GM23338 (cell line): ENCODE measurements at regions not wholly inside any gene's neighbourhood (a gene's known extent, or its start where the extent isn't known, plus 50 kb on each side); places are given as distances from the start of the nearest gene placed in this dataset.

ENCODE experiments used
- ATAC-seq: fragments of 200-7000 bp; cut with Tn5 transposase; 3 replicates; pipeline ENCODE4 v1.9.1; 2020
- DNase-seq: peaks from one replicate; pipeline ENCODE4 v3.0.0-alpha.2; 2015; ENCODE audit warnings: low spot score
- H2AFZ ChIP-seq: fragments of 200-600 bp; sonication (generic); 2 replicates; pipeline ENCODE4 v1.8.0; 2016; ENCODE audit warnings: antibody characterized with exemption, mild to moderate bottlenecking, moderate library complexity
- H3F3A ChIP-seq: fragments of 200-600 bp; sonication (generic); replicated peaks from 2 replicates; pipeline ENCODE4 v1.8.0; 2017; ENCODE audit warnings: antibody characterized with exemption, mixed run types, low read depth
- H3K27ac ChIP-seq: fragments of 200-600 bp; sonication (generic); 2 replicates; pipeline ENCODE4 v1.6.1; 2016; ENCODE audit warnings: low read depth
- H3K27me3 ChIP-seq: fragments of 200-600 bp; sonication (generic); 2 replicates; pipeline ENCODE4 v1.8.0; 2016; ENCODE audit warnings: mild to moderate bottlenecking, mixed run types, moderate library complexity; ENCODE audit not compliant: insufficient read depth
- H3K36me3 ChIP-seq: fragments of 200-600 bp; sonication (generic); 2 replicates; pipeline ENCODE4 v1.8.0; 2016; ENCODE audit warnings: mild to moderate bottlenecking; ENCODE audit not compliant: insufficient read depth
- H3K4me1 ChIP-seq: fragments of 200-600 bp; sonication (generic); 2 replicates; pipeline ENCODE4 v1.8.0; 2016; ENCODE audit warnings: mild to moderate bottlenecking, moderate library complexity; ENCODE audit not compliant: insufficient read depth
- H3K4me2 ChIP-seq: fragments of 200-600 bp; sonication (generic); 2 replicates; pipeline ENCODE4 v1.7.1; 2017; ENCODE audit warnings: mixed run types
- H3K4me3 ChIP-seq: fragments of 200-600 bp; sonication (generic); 2 replicates; pipeline ENCODE4 v1.6.1; 2016; ENCODE audit warnings: mixed run types
- H3K79me2 ChIP-seq: fragments of 200-600 bp; sonication (generic); replicated peaks from 2 replicates; pipeline ENCODE4 v1.8.0; 2017; ENCODE audit warnings: mild to moderate bottlenecking; ENCODE audit not compliant: insufficient read depth
- H3K9me2 ChIP-seq: fragments of 200-600 bp; sonication (generic); 2 replicates; pipeline ENCODE4 v1.8.0; 2017; ENCODE audit not compliant: insufficient read depth
- H4K20me1 ChIP-seq: fragments of 200-600 bp; sonication (generic); replicated peaks from 2 replicates; pipeline ENCODE4 v1.8.0; 2017; ENCODE audit warnings: mild to moderate bottlenecking; ENCODE audit not compliant: insufficient read depth
- H3K27ac Mint-ChIP-seq: 2 replicates; pipeline ENCODE4 v1.8.0; 2020; ENCODE audit warnings: inconsistent platforms, mild to moderate bottlenecking, moderate library complexity, mixed read lengths
- H3K27me3 Mint-ChIP-seq: 3 replicates; pipeline ENCODE4 v1.8.0; 2022; ENCODE audit warnings: low read depth, mild to moderate bottlenecking, moderate library complexity, mixed read lengths, inconsistent platforms; ENCODE audit not compliant: insufficient read depth, poor library complexity
- H3K36me3 Mint-ChIP-seq: 3 replicates; pipeline ENCODE4 v1.8.0; 2021; ENCODE audit warnings: low read depth, mild to moderate bottlenecking, inconsistent platforms, moderate library complexity, mixed read lengths
- H3K4me1 Mint-ChIP-seq: 3 replicates; pipeline ENCODE4 v1.8.0; 2020; ENCODE audit warnings: mild to moderate bottlenecking, inconsistent platforms, mixed read lengths
- H3K4me3 Mint-ChIP-seq: 3 replicates; pipeline ENCODE4 v1.8.0; 2021; ENCODE audit warnings: moderate library complexity, mild to moderate bottlenecking, inconsistent platforms, mixed read lengths
- H3K9me3 Mint-ChIP-seq: 3 replicates; pipeline ENCODE4 v1.8.0; 2020; ENCODE audit warnings: moderate library complexity, mild to moderate bottlenecking, inconsistent platforms, mixed read lengths
- CREB1 ChIP-seq: fragments of 250-450 bp; sonication (Bioruptor Pico); IDR thresholded peaks from 2 replicates; pipeline ENCODE4 v1.5.0; 2020; ENCODE audit warnings: low read depth, mild to moderate bottlenecking, moderate library complexity
- ETS1 ChIP-seq: IDR thresholded peaks from 2 replicates; pipeline ENCODE4 v1.6.1; 2016; ENCODE audit warnings: antibody characterized with exemption
- EZH2 ChIP-seq: fragments of 200-600 bp; sonication (generic); IDR thresholded peaks from one replicate; pipeline ENCODE4 v1.8.0; 2017; ENCODE audit warnings: antibody characterized with exemption, mild to moderate bottlenecking, low read depth; ENCODE audit not compliant: unreplicated experiment
- EZH2phosphoT487 ChIP-seq: fragments of 200-600 bp; sonication (generic); IDR thresholded peaks from one replicate; pipeline ENCODE4 v1.8.1; 2018; ENCODE audit warnings: antibody characterized with exemption; ENCODE audit not compliant: unreplicated experiment
- JUNB ChIP-seq: IDR thresholded peaks from one replicate; pipeline ENCODE4 v1.6.1; 2016; ENCODE audit warnings: antibody characterized with exemption; ENCODE audit not compliant: unreplicated experiment
- NANOG ChIP-seq: IDR thresholded peaks from 2 replicates; pipeline ENCODE4 v1.6.1; 2016; ENCODE audit warnings: antibody characterized with exemption, borderline replicate concordance
- POLR2AphosphoS5 ChIP-seq: IDR thresholded peaks from 2 replicates; pipeline ENCODE4 v1.6.1; 2016; ENCODE audit warnings: antibody characterized with exemption, low read depth
- REST ChIP-seq: IDR thresholded peaks from one replicate; pipeline ENCODE4 v1.6.1; 2018; ENCODE audit warnings: antibody characterized with exemption; ENCODE audit not compliant: unreplicated experiment
- STAT1 ChIP-seq: IDR thresholded peaks from one replicate; pipeline ENCODE4 v1.6.1; 2016; ENCODE audit warnings: antibody characterized with exemption; ENCODE audit not compliant: unreplicated experiment
- ZNF114 ChIP-seq: fragments of 250-450 bp; sonication (Bioruptor Pico); IDR thresholded peaks from 2 replicates; pipeline ENCODE4 v1.5.0; 2020; ENCODE audit warnings: mild to moderate bottlenecking, moderate library complexity
- ZNF331 ChIP-seq: fragments of 250-450 bp; sonication (Bioruptor Pico); IDR thresholded peaks from 2 replicates; pipeline ENCODE4 v1.5.0; 2020; ENCODE audit warnings: low read depth, mild to moderate bottlenecking, moderate library complexity
- TF ChIP-seq, protein P1 (sequence below): fragments of 250-450 bp; sonication (Bioruptor Pico); IDR thresholded peaks from 2 replicates; pipeline ENCODE4 v1.5.0; 2020; ENCODE audit warnings: mild to moderate bottlenecking, moderate library complexity
- TF ChIP-seq, protein P2 (sequence below), 2 experiments: fragments of 200-600 bp in 1 of 2; sonication (generic) in 1 of 2; conservative IDR thresholded peaks; 2 replicates each; pipeline versions ENCODE4 v1.5.1 to v1.6.1; 2016 to 2017; ENCODE audit warnings: antibody characterized with exemption in 2 of 2, low read depth in 2 of 2, mild to moderate bottlenecking in 2 of 2, moderate library complexity in 1 of 2

GRCh38 chr5:93674138-93674537 lies 67.3 kb downstream of the POU5F2 start:
- ATAC-seq (no peak), DNase-seq (no peak)
- H3K9me2 ChIP-seq: no peaks in the 10 kb centered on the region
- no peaks in the 10 kb centered on the region for H3K79me2 ChIP-seq
- TF ChIP-seq ETS1: no peak
- no peak for TF ChIP-seq EZH2
- TF ChIP-seq STAT1: no peak
- TF ChIP-seq EZH2phosphoT487: no peak
- no peak for TF ChIP-seq POLR2AphosphoS5
- TF ChIP-seq JUNB: no peak
- no peak for TF ChIP-seq NANOG
- TF ChIP-seq CREB1: no peak
- TF ChIP-seq, protein P1, sequence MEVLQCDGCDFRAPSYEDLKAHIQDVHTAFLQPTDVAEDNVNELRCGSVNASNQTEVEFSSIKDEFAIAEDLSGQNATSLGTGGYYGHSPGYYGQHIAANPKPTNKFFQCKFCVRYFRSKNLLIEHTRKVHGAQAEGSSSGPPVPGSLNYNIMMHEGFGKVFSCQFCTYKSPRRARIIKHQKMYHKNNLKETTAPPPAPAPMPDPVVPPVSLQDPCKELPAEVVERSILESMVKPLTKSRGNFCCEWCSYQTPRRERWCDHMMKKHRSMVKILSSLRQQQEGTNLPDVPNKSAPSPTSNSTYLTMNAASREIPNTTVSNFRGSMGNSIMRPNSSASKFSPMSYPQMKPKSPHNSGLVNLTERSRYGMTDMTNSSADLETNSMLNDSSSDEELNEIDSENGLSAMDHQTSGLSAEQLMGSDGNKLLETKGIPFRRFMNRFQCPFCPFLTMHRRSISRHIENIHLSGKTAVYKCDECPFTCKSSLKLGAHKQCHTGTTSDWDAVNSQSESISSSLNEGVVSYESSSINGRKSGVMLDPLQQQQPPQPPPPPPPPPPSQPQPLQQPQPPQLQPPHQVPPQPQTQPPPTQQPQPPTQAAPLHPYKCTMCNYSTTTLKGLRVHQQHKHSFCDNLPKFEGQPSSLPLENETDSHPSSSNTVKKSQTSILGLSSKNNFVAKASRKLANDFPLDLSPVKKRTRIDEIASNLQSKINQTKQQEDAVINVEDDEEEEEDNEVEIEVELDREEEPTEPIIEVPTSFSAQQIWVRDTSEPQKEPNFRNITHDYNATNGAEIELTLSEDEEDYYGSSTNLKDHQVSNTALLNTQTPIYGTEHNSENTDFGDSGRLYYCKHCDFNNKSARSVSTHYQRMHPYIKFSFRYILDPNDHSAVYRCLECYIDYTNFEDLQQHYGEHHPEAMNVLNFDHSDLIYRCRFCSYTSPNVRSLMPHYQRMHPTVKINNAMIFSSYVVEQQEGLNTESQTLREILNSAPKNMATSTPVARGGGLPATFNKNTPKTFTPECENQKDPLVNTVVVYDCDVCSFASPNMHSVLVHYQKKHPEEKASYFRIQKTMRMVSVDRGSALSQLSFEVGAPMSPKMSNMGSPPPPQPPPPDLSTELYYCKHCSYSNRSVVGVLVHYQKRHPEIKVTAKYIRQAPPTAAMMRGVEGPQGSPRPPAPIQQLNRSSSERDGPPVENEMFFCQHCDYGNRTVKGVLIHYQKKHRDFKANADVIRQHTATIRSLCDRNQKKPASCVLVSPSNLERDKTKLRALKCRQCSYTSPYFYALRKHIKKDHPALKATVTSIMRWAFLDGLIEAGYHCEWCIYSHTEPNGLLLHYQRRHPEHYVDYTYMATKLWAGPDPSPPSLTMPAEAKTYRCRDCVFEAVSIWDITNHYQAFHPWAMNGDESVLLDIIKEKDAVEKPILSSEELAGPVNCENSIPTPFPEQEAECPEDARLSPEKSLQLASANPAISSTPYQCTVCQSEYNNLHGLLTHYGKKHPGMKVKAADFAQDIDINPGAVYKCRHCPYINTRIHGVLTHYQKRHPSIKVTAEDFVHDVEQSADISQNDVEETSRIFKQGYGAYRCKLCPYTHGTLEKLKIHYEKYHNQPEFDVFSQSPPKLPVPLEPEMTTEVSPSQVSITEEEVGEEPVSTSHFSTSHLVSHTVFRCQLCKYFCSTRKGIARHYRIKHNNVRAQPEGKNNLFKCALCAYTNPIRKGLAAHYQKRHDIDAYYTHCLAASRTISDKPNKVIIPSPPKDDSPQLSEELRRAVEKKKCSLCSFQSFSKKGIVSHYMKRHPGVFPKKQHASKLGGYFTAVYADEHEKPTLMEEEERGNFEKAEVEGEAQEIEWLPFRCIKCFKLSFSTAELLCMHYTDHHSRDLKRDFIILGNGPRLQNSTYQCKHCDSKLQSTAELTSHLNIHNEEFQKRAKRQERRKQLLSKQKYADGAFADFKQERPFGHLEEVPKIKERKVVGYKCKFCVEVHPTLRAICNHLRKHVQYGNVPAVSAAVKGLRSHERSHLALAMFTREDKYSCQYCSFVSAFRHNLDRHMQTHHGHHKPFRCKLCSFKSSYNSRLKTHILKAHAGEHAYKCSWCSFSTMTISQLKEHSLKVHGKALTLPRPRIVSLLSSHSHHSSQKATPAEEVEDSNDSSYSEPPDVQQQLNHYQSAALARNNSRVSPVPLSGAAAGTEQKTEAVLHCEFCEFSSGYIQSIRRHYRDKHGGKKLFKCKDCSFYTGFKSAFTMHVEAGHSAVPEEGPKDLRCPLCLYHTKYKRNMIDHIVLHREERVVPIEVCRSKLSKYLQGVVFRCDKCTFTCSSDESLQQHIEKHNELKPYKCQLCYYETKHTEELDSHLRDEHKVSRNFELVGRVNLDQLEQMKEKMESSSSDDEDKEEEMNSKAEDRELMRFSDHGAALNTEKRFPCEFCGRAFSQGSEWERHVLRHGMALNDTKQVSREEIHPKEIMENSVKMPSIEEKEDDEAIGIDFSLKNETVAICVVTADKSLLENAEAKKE (CRISPR knock-in tag): no peak
- TF ChIP-seq, protein P2, sequence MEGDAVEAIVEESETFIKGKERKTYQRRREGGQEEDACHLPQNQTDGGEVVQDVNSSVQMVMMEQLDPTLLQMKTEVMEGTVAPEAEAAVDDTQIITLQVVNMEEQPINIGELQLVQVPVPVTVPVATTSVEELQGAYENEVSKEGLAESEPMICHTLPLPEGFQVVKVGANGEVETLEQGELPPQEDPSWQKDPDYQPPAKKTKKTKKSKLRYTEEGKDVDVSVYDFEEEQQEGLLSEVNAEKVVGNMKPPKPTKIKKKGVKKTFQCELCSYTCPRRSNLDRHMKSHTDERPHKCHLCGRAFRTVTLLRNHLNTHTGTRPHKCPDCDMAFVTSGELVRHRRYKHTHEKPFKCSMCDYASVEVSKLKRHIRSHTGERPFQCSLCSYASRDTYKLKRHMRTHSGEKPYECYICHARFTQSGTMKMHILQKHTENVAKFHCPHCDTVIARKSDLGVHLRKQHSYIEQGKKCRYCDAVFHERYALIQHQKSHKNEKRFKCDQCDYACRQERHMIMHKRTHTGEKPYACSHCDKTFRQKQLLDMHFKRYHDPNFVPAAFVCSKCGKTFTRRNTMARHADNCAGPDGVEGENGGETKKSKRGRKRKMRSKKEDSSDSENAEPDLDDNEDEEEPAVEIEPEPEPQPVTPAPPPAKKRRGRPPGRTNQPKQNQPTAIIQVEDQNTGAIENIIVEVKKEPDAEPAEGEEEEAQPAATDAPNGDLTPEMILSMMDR (conservative IDR thresholded peaks at IDR 0.05; ENCODE audit: low read depth in 2 of 2): no peak
- TF ChIP-seq ZNF331 (CRISPR knock-in tag): no peak
- no peak for TF ChIP-seq REST
- TF ChIP-seq ZNF114: no peak
- no peaks in the 10 kb centered on the region for H3K27me3 ChIP-seq
- Mint-ChIP-seq H3K27me3 (peaks cover 2% of the 10 kb centered on the region), H3K4me3 (no peak overlapping the region), H3K9me3 (no peaks in the 10 kb centered on the region), H3K27ac (no peak overlapping the region), H3K36me3 (no peaks in the 10 kb centered on the region), H3K4me1 (peaks cover 13% of the 10 kb centered on the region)
- H3F3A ChIP-seq: no peaks in the 10 kb centered on the region
- H3K36me3 ChIP-seq: no peaks in the 10 kb centered on the region
- peaks cover 15% of the 10 kb centered on the region; the same call in 1 of the 2 replicates for H3K4me1 ChIP-seq
- no peaks in the 10 kb centered on the region for H4K20me1 ChIP-seq
- H3K27ac ChIP-seq: no peak overlapping the region
- no peak overlapping the region for H3K4me3 ChIP-seq
- H2AFZ ChIP-seq: no peak overlapping the region
- no peak overlapping the region for H3K4me2 ChIP-seq
